ENCODE measurements at regions not wholly inside any gene's neighbourhood (a gene's known extent, or its start where the extent isn't known, plus 50 kb on each side); places are given as distances from the start of the nearest gene placed in this dataset.

DNA sequence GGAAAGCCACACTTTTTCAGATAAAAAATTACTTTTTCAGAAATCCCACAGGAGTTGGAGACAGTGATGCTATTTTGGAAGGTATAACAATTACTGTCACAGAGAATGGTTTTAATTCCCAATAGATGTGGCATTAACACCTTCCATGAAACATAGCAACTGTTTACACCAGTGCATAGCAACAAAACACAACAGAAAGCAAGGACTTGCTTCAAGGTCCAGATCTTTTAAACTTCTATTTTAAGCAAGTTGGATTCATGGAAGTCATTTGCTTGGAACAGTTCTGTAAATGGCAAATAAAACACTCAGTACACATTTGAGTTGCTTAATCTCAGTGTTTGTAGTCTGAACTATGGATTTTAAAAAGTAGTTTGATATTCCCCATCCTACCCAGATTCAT lies 385.9 kb upstream of the SPRY2 start:
- TF ChIP-seq, protein P1, sequence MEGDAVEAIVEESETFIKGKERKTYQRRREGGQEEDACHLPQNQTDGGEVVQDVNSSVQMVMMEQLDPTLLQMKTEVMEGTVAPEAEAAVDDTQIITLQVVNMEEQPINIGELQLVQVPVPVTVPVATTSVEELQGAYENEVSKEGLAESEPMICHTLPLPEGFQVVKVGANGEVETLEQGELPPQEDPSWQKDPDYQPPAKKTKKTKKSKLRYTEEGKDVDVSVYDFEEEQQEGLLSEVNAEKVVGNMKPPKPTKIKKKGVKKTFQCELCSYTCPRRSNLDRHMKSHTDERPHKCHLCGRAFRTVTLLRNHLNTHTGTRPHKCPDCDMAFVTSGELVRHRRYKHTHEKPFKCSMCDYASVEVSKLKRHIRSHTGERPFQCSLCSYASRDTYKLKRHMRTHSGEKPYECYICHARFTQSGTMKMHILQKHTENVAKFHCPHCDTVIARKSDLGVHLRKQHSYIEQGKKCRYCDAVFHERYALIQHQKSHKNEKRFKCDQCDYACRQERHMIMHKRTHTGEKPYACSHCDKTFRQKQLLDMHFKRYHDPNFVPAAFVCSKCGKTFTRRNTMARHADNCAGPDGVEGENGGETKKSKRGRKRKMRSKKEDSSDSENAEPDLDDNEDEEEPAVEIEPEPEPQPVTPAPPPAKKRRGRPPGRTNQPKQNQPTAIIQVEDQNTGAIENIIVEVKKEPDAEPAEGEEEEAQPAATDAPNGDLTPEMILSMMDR (IDR thresholded peaks at IDR 0.05): no peak
- no peak for TF ChIP-seq EZH2 (IDR thresholded peaks at IDR 0.05; ENCODE audit: borderline replicate concordance, insufficient read depth, low read depth, low read length, poor library complexity, severe bottlenecking)
